C4-2B (cell line): ENCODE measurements at regions not wholly inside any gene's neighbourhood (a gene's known extent, or its start where the extent isn't known, plus 50 kb on each side); places are given as distances from the start of the nearest gene placed in this dataset.

Experiments
- CTCF ChIP-seq: fragments of 450-650 bp; conservative IDR thresholded peaks from 2 replicates; pipeline ENCODE4 v1.5.1; 2017; ENCODE audit warnings: mild to moderate bottlenecking
- ZFX ChIP-seq: fragments of 450-650 bp; IDR thresholded peaks from 2 replicates; pipeline ENCODE4 v1.6.1; 2017

- TF ChIP-seq CTCF (no peak), ZFX (no peak)
Observed at GRCh38 chr1:243970077-243970476, 81.0 kb upstream of the ZBTB18 start.
